ENCODE measurements at regions not wholly inside any gene's neighbourhood (a gene's known extent, or its start where the extent isn't known, plus 50 kb on each side); places are given as distances from the start of the nearest gene placed in this dataset.

DNA sequence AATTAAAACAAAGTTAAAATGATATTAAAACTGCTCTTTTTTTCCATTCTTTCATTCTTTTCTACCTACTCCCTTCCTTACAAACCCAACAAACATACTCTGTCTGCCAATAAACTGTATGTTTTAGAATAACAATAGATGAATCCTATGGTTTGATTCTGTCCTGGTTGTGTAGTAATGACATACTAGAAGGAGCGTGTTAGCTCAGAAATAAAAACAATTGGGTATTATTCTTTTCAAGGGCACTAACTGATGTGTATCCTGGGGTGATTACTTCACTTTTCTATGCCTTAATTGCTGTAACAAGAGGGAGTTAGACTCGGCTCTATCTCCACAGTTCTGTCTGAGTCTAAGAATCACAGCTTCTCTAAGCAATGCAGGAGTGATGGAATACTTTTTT, 194.4 kb downstream of the GIPC2 start:
- TF ChIP-seq, protein P1, sequence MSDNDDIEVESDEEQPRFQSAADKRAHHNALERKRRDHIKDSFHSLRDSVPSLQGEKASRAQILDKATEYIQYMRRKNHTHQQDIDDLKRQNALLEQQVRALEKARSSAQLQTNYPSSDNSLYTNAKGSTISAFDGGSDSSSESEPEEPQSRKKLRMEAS (IDR thresholded peaks at IDR 0.05) = no peak
- TF ChIP-seq FOXM1 (IDR thresholded peaks at IDR 0.05; ENCODE audit: borderline replicate concordance, low read depth) (no peak), ZBTB7A (IDR thresholded peaks at IDR 0.05; ENCODE audit: low read depth) (no peak), CREB1 (IDR thresholded peaks at IDR 0.05; ENCODE audit: low read depth) (no peak), TAF1 (IDR thresholded peaks at IDR 0.05; ENCODE audit: low read depth) (no peak), EP300 (IDR thresholded peaks at IDR 0.05; ENCODE audit: borderline replicate concordance) (no peak), YY1 (IDR thresholded peaks at IDR 0.05; ENCODE audit: low read depth) (no peak), TEAD4 (IDR thresholded peaks at IDR 0.05) (no peak), RAD21 (IDR thresholded peaks at IDR 0.05; ENCODE audit: low read depth) (no peak), NFIC (IDR thresholded peaks at IDR 0.05) (no peak), CEBPB (IDR thresholded peaks at IDR 0.05) (no peak)
- TF ChIP-seq, protein P2, sequence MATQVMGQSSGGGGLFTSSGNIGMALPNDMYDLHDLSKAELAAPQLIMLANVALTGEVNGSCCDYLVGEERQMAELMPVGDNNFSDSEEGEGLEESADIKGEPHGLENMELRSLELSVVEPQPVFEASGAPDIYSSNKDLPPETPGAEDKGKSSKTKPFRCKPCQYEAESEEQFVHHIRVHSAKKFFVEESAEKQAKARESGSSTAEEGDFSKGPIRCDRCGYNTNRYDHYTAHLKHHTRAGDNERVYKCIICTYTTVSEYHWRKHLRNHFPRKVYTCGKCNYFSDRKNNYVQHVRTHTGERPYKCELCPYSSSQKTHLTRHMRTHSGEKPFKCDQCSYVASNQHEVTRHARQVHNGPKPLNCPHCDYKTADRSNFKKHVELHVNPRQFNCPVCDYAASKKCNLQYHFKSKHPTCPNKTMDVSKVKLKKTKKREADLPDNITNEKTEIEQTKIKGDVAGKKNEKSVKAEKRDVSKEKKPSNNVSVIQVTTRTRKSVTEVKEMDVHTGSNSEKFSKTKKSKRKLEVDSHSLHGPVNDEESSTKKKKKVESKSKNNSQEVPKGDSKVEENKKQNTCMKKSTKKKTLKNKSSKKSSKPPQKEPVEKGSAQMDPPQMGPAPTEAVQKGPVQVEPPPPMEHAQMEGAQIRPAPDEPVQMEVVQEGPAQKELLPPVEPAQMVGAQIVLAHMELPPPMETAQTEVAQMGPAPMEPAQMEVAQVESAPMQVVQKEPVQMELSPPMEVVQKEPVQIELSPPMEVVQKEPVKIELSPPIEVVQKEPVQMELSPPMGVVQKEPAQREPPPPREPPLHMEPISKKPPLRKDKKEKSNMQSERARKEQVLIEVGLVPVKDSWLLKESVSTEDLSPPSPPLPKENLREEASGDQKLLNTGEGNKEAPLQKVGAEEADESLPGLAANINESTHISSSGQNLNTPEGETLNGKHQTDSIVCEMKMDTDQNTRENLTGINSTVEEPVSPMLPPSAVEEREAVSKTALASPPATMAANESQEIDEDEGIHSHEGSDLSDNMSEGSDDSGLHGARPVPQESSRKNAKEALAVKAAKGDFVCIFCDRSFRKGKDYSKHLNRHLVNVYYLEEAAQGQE (IDR thresholded peaks at IDR 0.05; ENCODE audit: low read depth) = no peak
- TF ChIP-seq, protein P3, sequence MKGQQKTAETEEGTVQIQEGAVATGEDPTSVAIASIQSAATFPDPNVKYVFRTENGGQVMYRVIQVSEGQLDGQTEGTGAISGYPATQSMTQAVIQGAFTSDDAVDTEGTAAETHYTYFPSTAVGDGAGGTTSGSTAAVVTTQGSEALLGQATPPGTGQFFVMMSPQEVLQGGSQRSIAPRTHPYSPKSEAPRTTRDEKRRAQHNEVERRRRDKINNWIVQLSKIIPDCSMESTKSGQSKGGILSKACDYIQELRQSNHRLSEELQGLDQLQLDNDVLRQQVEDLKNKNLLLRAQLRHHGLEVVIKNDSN (IDR thresholded peaks at IDR 0.05) = no peak

DNA sequence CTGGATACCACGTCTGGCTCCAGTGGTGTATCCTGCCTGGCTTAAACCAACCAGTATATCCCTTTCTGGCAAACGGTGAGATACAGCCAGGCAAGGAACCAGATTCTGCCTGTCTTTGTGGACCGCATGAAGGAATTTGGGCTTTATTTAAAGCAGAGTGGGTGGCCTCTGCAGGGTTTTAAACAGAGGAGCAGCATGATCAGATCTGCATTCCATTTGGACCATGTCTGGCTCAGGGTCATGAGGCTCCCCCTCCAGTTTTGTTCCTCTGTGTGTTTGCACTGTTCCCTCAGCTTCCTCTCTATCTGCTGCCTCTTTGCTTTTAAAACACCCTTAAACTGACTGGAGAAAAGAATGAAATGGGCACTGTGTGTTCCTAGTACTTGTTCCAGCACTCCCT, 195.0 kb downstream of the GIPC2 start:
- no peak for TF ChIP-seq FOXM1 (IDR thresholded peaks at IDR 0.05; ENCODE audit: borderline replicate concordance, low read depth)
- TF ChIP-seq RAD21 (IDR thresholded peaks at IDR 0.05; ENCODE audit: low read depth) = no peak
- no peak for TF ChIP-seq TEAD4 (IDR thresholded peaks at IDR 0.05)
- TF ChIP-seq TCF12 (IDR thresholded peaks at IDR 0.05; ENCODE audit: low read depth) = no peak
- TF ChIP-seq ZBTB7A (IDR thresholded peaks at IDR 0.05; ENCODE audit: low read depth) = no peak
- TF ChIP-seq, protein P2 (IDR thresholded peaks at IDR 0.05; ENCODE audit: low read depth) = no peak
- no peak for TF ChIP-seq EGR1 (IDR thresholded peaks at IDR 0.05)
- no peak for TF ChIP-seq EP300 (IDR thresholded peaks at IDR 0.05; ENCODE audit: borderline replicate concordance)
- TF ChIP-seq, protein P3 (IDR thresholded peaks at IDR 0.05) = no peak
- TF ChIP-seq, protein P1 (IDR thresholded peaks at IDR 0.05) = no peak
- no peak for TF ChIP-seq NFIC (IDR thresholded peaks at IDR 0.05)
- TF ChIP-seq CREB1 (IDR thresholded peaks at IDR 0.05; ENCODE audit: low read depth) = no peak

DNA sequence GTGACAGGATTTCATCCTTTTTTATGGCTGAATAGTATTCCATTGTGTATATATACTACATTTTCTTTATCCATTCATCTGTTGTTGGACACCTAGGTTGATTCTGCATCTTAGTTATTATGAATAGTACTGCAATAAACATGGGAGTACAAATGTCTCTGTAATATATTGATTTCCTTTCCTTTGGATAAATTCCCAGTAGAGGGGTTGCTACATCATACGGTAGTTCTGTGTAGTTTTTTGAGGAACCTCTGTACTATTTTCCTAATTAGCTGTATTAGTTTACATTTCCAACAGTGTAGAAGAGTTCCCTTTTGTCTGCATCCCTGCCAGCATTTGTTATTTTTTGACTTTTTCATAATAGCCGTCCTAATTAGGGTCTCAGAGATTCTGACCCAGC, 201.3 kb downstream of the GIPC2 start:
- no peak for TF ChIP-seq TCF12 (IDR thresholded peaks at IDR 0.05; ENCODE audit: low read depth)
- TF ChIP-seq ZBTB7A (IDR thresholded peaks at IDR 0.05; ENCODE audit: low read depth) = no peak
- TF ChIP-seq CREB1 (IDR thresholded peaks at IDR 0.05; ENCODE audit: low read depth) = no peak
- TF ChIP-seq TEAD4 (IDR thresholded peaks at IDR 0.05) = no peak
- no peak for TF ChIP-seq NFIC (IDR thresholded peaks at IDR 0.05)
- no peak for TF ChIP-seq RAD21 (IDR thresholded peaks at IDR 0.05; ENCODE audit: low read depth)
- TF ChIP-seq, protein P2 (IDR thresholded peaks at IDR 0.05; ENCODE audit: low read depth) = no peak
- TF ChIP-seq TAF1 (IDR thresholded peaks at IDR 0.05; ENCODE audit: low read depth) = no peak
- TF ChIP-seq CEBPB (IDR thresholded peaks at IDR 0.05) = no peak
- TF ChIP-seq YY1 (IDR thresholded peaks at IDR 0.05; ENCODE audit: low read depth) = no peak
- no peak for TF ChIP-seq FOXM1 (IDR thresholded peaks at IDR 0.05; ENCODE audit: borderline replicate concordance, low read depth)
- no peak for TF ChIP-seq EP300 (IDR thresholded peaks at IDR 0.05; ENCODE audit: borderline replicate concordance)
- TF ChIP-seq, protein P3 (IDR thresholded peaks at IDR 0.05) = no peak
- no peak for TF ChIP-seq EGR1 (IDR thresholded peaks at IDR 0.05)
- TF ChIP-seq, protein P1 (IDR thresholded peaks at IDR 0.05) = no peak

DNA sequence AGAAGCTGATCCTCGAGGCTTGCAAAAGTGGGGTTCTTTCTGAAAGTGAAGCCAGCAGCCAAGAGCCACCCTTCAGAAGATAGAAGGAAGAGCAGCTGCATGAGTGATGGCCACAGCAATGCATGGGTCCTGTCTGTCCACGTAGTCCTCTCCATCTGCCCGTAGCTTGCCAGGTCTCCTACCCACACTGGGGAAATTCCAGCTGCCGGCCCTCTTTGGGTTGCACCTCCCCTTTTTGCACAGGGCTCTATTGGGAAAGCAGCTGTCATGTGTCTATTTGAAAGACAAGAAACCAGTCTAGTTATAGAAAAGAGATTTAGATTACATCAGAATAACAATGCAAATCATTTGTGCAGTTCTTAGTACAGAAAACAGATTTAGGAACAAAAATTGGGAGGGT, 204.4 kb downstream of the GIPC2 start:
- TF ChIP-seq TEAD4 (IDR thresholded peaks at IDR 0.05) (no peak), NFIC (IDR thresholded peaks at IDR 0.05) (no peak)
